B cell (primary cell): ENCODE measurements at regions not wholly inside any gene's neighbourhood (a gene's known extent, or its start where the extent isn't known, plus 50 kb on each side); places are given as distances from the start of the nearest gene placed in this dataset.

Source experiments
- ATAC-seq: fragments of 200-7000 bp; cut with Tn5 transposase; one replicate; pipeline ENCODE4 v1.10.0; 2021; ENCODE audit warnings: low read depth, mild to moderate bottlenecking, moderate number of reproducible peaks, moderate library complexity
- CTCF ChIA-PET: fragments of 350-600 bp; sonication (Branson Sonifier 250); formaldehyde crosslinking; loops from one replicate; lab custom pipeline; 2021; ENCODE audit warnings: antibody characterized with exemption, inconsistent platforms; lab: Charles Lee
- POLR2A ChIA-PET: fragments of 350-600 bp; sonication (Branson Sonifier 250); formaldehyde crosslinking; loops from one replicate; lab custom pipeline; 2021; ENCODE audit warnings: antibody characterized with exemption; lab: Charles Lee
- DNase-seq: peaks from one replicate; pipeline ENCODE4 v3.0.0; 2013
- H2AFZ ChIP-seq: 2 replicates; pipeline ENCODE4 v1.6.1; 2012; ENCODE audit warnings: mild to moderate bottlenecking, low read depth, low read length; ENCODE audit not compliant: insufficient read depth, poor library complexity, severe bottlenecking
- H3K27ac ChIP-seq, 2 donors: 1 replicate in 1 of 2; 2 replicates in 1 of 2; pipeline ENCODE4 v1.5.1; 2012 to 2013; ENCODE audit warnings: low read length in 2 of 2, mild to moderate bottlenecking in 2 of 2, moderate library complexity in 1 of 2
- H3K27me3 ChIP-seq, 4 experiments: fragments of 200-600 bp in 1 of 4; sonication (generic) in 1 of 4; replicated peaks in 1 of 4; 1 replicate in 2 of 4; 2 replicates in 2 of 4; pipeline versions ENCODE4 v1.6.1 to v1.7.0; 2013 to 2016; ENCODE audit warnings: low read length in 3 of 4, mild to moderate bottlenecking in 2 of 4, mixed read lengths in 1 of 4, moderate library complexity in 1 of 4; ENCODE audit not compliant: insufficient read depth in 4 of 4, control insufficient read depth in 3 of 4; ENCODE audit errors: control extremely low read depth in 1 of 4
- H3K36me3 ChIP-seq, 2 experiments: replicated peaks in 1 of 2; 1 replicate in 1 of 2; 2 replicates in 1 of 2; pipeline versions ENCODE4 v1.6.1 to v1.7.1; 2013; ENCODE audit warnings: low read length in 1 of 2; ENCODE audit not compliant: insufficient read depth in 2 of 2, control insufficient read depth in 1 of 2; ENCODE audit errors: control extremely low read depth in 1 of 2, extremely low read depth in 1 of 2
- H3K4me1 ChIP-seq, 2 donors: fragments of 200-600 bp in 1 of 2; sonication (generic) in 1 of 2; 1 replicate in 1 of 2; 2 replicates in 1 of 2; pipeline versions ENCODE4 v1.5.1 to v1.6.1; 2013 to 2017; ENCODE audit warnings: low read length in 2 of 2; ENCODE audit not compliant: control insufficient read depth in 2 of 2, insufficient read depth in 2 of 2
- H3K4me2 ChIP-seq: replicated peaks from 2 replicates; pipeline ENCODE3; 2012; ENCODE audit warnings: mild to moderate bottlenecking, low read depth, low read length; ENCODE audit not compliant: poor library complexity, severe bottlenecking
- H3K4me3 ChIP-seq, 5 experiments: fragments of 200-600 bp in 1 of 5; sonication (generic) in 1 of 5; 1 replicate in 3 of 5; 2 replicates in 2 of 5; pipeline versions ENCODE4 v1.5.1 to v1.7.0; 2011 to 2016; ENCODE audit warnings: low read length in 4 of 5, mild to moderate bottlenecking in 4 of 5, low read depth in 2 of 5, control low read depth in 1 of 5, moderate library complexity in 1 of 5; ENCODE audit not compliant: insufficient read depth in 1 of 5; ENCODE audit errors: control extremely low read depth in 1 of 5, extremely low read depth in 1 of 5
- H3K79me2 ChIP-seq: fragments of 200-600 bp; sonication (generic); one replicate; pipeline ENCODE4 v1.6.0; 2016; ENCODE audit warnings: low read length; ENCODE audit not compliant: control insufficient read depth, insufficient read depth
- H3K9ac ChIP-seq: fragments of 200-600 bp; sonication (generic); 2 replicates; pipeline ENCODE4 v1.6.1; 2017; ENCODE audit warnings: mild to moderate bottlenecking, low read length, moderate library complexity
- H3K9me3 ChIP-seq, 3 donors: one replicate each; pipeline versions ENCODE4 v1.6.1 to v1.7.1; 2013; ENCODE audit warnings: low read length in 2 of 3; ENCODE audit not compliant: control insufficient read depth in 2 of 3, insufficient read depth in 1 of 3; ENCODE audit errors: control extremely low read depth in 1 of 3
- H4K20me1 ChIP-seq: 2 replicates; pipeline ENCODE4 v1.6.0; 2012; ENCODE audit warnings: mild to moderate bottlenecking, low read length; ENCODE audit not compliant: insufficient read depth, control insufficient read depth, poor library complexity, severe bottlenecking
- H3K27ac Mint-ChIP-seq: one replicate; pipeline ENCODE4 v1.8.0; 2021; ENCODE audit warnings: mixed read lengths
- H3K27me3 Mint-ChIP-seq: one replicate; pipeline ENCODE4 v1.8.0; 2021; ENCODE audit warnings: mixed read lengths
- H3K4me1 Mint-ChIP-seq: one replicate; pipeline ENCODE4 v1.8.0; 2021; ENCODE audit warnings: mixed read lengths
- H3K4me3 Mint-ChIP-seq: one replicate; pipeline ENCODE4 v1.8.0; 2021; ENCODE audit warnings: mixed read lengths
- H3K9me3 Mint-ChIP-seq: one replicate; pipeline ENCODE4 v1.8.0; 2022; ENCODE audit warnings: mixed read lengths; ENCODE audit not compliant: insufficient read depth
- CTCF ChIP-seq: fragments of 200-600 bp; IDR thresholded peaks from one replicate; pipeline ENCODE4 v1.8.0; 2022; ENCODE audit warnings: antibody characterized with exemption, mild to moderate bottlenecking
- EZH2 ChIP-seq: IDR thresholded peaks from 2 replicates; pipeline ENCODE4 v1.6.1; 2012; ENCODE audit warnings: borderline replicate concordance, low read depth, mild to moderate bottlenecking, moderate library complexity, low read length; ENCODE audit not compliant: insufficient read depth, poor library complexity, severe bottlenecking
- WGBS: methylation state at CpG from one replicate; pipeline ENCODE4 v1.1.5; 2013; ENCODE audit warnings: missing lambda C conversion rate; ENCODE audit not compliant: insufficient coverage; 5-methylcytosine and 5-hydroxymethylcytosine counted together
- intact Hi-C: fragments of 100-400 bp; cut with micrococcal nuclease; formaldehyde crosslinking; loops from one replicate; pipeline ENCODE4 v1.10.0; 2022

- peaks cover 8% of the 10 kb centered on the region for H3K9me3 Mint-ChIP-seq
- DNase-seq (no peak), ATAC-seq (no peak)
- no peaks in the 10 kb centered on the region for H3K27me3 Mint-ChIP-seq
- Histone ChIP-seq H3K79me2 (no peaks in the 10 kb centered on the region), H3K4me1 (no peaks in the 10 kb centered on the region), H4K20me1 (no peaks in the 10 kb centered on the region), H3K4me3 (no peak overlapping the region), H2AFZ (no peak overlapping the region), H3K9me3 (no peaks in the 10 kb centered on the region), H3K36me3 (no peaks in the 10 kb centered on the region), H3K27ac (no peak overlapping the region), H3K9ac (no peak overlapping the region), H3K4me2 (no peak overlapping the region), H3K27me3 (no peaks in the 10 kb centered on the region)
- no peak overlapping the region for H3K27ac Mint-ChIP-seq
- intact Hi-C loops = no loop called here
- no peak overlapping the region for H3K4me3 Mint-ChIP-seq
- H3K4me1 Mint-ChIP-seq = no peaks in the 10 kb centered on the region
- CTCF ChIA-PET = no interaction called here
- POLR2A ChIA-PET = no interaction called here
- WGBS = 100% methylated on average over 4 of the region's 5 CpGs
- TF ChIP-seq CTCF = no peak
- TF ChIP-seq EZH2 = no peak
Measured at GRCh38 chr18:60996822-60997221, 336.4 kb upstream of the CDH20 start.

- CTCF ChIA-PET = no interaction called here
- H3K27me3 Mint-ChIP-seq = no peaks in the 10 kb centered on the region
- H4K20me1 ChIP-seq = no peaks in the 10 kb centered on the region
- no peaks in the 10 kb centered on the region for H3K36me3 ChIP-seq
- DNase-seq (no peak), ATAC-seq (no peak)
- H3K4me3 Mint-ChIP-seq = no peak overlapping the region
- no peaks in the 10 kb centered on the region for H3K4me1 ChIP-seq
- no peaks in the 10 kb centered on the region for H3K9me3 ChIP-seq
- H3K9ac ChIP-seq = no peak overlapping the region
- no peak overlapping the region for H3K4me2 ChIP-seq
- no peaks in the 10 kb centered on the region for H3K27me3 ChIP-seq
- no CpG with 5 or more reads among the region's 2 CpGs for WGBS
- H2AFZ ChIP-seq = no peak overlapping the region
- H3K4me1 Mint-ChIP-seq = no peaks in the 10 kb centered on the region
- peaks cover 6% of the 10 kb centered on the region for H3K9me3 Mint-ChIP-seq
- H3K27ac Mint-ChIP-seq = no peak overlapping the region
- H3K27ac ChIP-seq = no peak overlapping the region
- H3K4me3 ChIP-seq = no peak overlapping the region
- POLR2A ChIA-PET = no interaction called here
- intact Hi-C loops = no loop called here
- no peaks in the 10 kb centered on the region for H3K79me2 ChIP-seq
- no peak for TF ChIP-seq EZH2
- TF ChIP-seq CTCF = no peak
Measured at GRCh38 chr18:61001138-61001537, 332.1 kb upstream of the CDH20 start.
